Upper lobe of left lung (tissue), 6 donors: ENCODE measurements at regions not wholly inside any gene's neighbourhood (a gene's known extent, or its start where the extent isn't known, plus 50 kb on each side); places are given as distances from the start of the nearest gene placed in this dataset.
A peak's percentile ranks its signal among the peaks of the same experiment; 100 is the strongest.

Source experiments
- ATAC-seq, 2 donors: fragments of 200-7000 bp; cut with Tn5 transposase; one replicate each; pipeline ENCODE4 v1.9.1; 2022; ENCODE audit warnings: mild to moderate bottlenecking in 2 of 2, moderate library complexity in 2 of 2; ENCODE audit not compliant: low FRiP score in 2 of 2
- DNase-seq, 2 donors: peaks; one replicate each; pipeline ENCODE4 v3.0.0-alpha.2; 2019 to 2020
- H3K27ac ChIP-seq, 4 donors: fragments of 200-600 bp; sonication (generic); one replicate each; pipeline ENCODE4 v1.5.1; 2016 to 2019
- H3K27me3 ChIP-seq, 4 donors: fragments of 200-600 bp; sonication (generic); one replicate each; pipeline ENCODE4 v1.5.1; 2017 to 2019
- H3K36me3 ChIP-seq, 4 donors: fragments of 200-600 bp; sonication (generic); one replicate each; pipeline ENCODE4 v1.5.1; 2016 to 2019
- H3K4me1 ChIP-seq, 4 donors: fragments of 200-600 bp; sonication (generic); one replicate each; pipeline ENCODE4 v1.5.1; 2018 to 2019
- H3K4me3 ChIP-seq, 4 donors: fragments of 200-600 bp; sonication (generic); one replicate each; pipeline ENCODE4 v1.5.1; 2017 to 2019; ENCODE audit warnings: mild to moderate bottlenecking in 2 of 4, moderate library complexity in 1 of 4
- H3K9me3 ChIP-seq, 4 donors: fragments of 200-600 bp; sonication (generic); one replicate each; pipeline ENCODE4 v1.5.1; 2018 to 2019
- EP300 ChIP-seq, 4 donors: sonication (generic); formaldehyde crosslinking; IDR thresholded peaks; one replicate each; pipeline ENCODE4 v1.5.1; 2017; ENCODE audit warnings: antibody characterized with exemption in 4 of 4, control low read depth in 2 of 4
- POLR2A ChIP-seq, 4 donors: fragments of 450-650 bp; IDR thresholded peaks; one replicate each; pipeline ENCODE4 v1.5.1; 2016 to 2017; ENCODE audit warnings: antibody characterized with exemption in 4 of 4, mild to moderate bottlenecking in 2 of 4
- POLR2AphosphoS5 ChIP-seq, 2 donors: sonication (generic); formaldehyde crosslinking; IDR thresholded peaks; one replicate each; pipeline ENCODE4 v1.5.1; 2017; ENCODE audit warnings: antibody characterized with exemption in 2 of 2
- WGBS, 2 donors: methylation state at CpG; one replicate each; pipeline ENCODE4 v1.1.5; 2017 to 2018; 5-methylcytosine and 5-hydroxymethylcytosine counted together
- TF ChIP-seq, protein P1 (sequence below), 6 experiments: fragments of 450-650 bp in 4 of 6; fragments of 200-600 bp in 2 of 6; sonication (generic) in 2 of 6; IDR thresholded peaks; one replicate each; pipeline ENCODE4 v1.5.1; 2016 to 2019; ENCODE audit warnings: antibody characterized with exemption in 6 of 6
- donor health status: DM: no; HTN: no; CAD: no; lungs with moderate emphysema.
- donor health status: DM: no; HTN: yes; CAD: no; lungs with severe emphysema.

DNA sequence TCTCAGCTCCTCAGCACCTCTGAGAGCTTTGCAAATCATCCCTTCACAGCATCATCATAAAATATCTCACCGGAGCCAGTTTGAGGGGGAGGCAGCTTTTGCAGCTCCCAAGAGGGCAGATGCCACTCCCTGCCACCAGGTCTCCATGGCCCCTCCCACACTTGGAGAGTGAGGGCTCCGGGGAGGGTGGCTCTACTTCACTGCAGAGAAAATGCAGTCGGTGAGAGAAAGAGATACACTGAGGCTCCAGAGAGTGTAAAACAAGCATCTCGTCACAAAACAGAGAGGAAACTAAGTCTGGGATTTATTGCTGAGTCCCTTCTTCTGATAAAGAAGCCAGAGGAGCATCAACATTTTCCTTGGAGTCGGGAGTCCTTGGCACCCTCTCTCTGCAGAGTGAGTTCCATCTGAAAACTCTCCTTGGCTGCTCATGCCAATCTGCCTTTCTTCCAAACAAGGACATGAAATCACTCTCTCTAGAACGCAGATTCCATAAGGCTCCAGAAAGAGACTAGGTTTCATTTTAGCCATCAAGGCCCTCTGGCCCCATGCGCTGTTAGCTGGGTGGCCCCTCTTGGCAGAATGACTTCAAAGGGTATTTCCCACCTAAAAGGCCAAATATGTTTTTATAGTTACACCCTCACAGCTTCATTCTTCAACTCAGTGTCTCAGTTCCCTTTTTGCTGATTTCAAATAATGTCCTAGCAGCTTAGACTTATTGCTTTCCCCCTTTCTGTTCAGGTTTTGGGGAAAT is 70.6 kb upstream of the F13A1 start:
- Histone ChIP-seq H3K27me3 (no peaks in the 10 kb centered on the region), H3K4me3 (no peak overlapping the region), H3K27ac (no peak overlapping the region), H3K36me3 (no peaks in the 10 kb centered on the region), H3K4me1 (peaks cover 0 to 5% (median 1%) of the 10 kb centered on the region in 4 donors), H3K9me3 (no peaks in the 10 kb centered on the region)
- TF ChIP-seq EP300 (IDR thresholded peaks at IDR 0.05) (no peak), POLR2AphosphoS5 (IDR thresholded peaks at IDR 0.05) (no peak), POLR2A (IDR thresholded peaks at IDR 0.05) (no peak)
- TF ChIP-seq, protein P1, sequence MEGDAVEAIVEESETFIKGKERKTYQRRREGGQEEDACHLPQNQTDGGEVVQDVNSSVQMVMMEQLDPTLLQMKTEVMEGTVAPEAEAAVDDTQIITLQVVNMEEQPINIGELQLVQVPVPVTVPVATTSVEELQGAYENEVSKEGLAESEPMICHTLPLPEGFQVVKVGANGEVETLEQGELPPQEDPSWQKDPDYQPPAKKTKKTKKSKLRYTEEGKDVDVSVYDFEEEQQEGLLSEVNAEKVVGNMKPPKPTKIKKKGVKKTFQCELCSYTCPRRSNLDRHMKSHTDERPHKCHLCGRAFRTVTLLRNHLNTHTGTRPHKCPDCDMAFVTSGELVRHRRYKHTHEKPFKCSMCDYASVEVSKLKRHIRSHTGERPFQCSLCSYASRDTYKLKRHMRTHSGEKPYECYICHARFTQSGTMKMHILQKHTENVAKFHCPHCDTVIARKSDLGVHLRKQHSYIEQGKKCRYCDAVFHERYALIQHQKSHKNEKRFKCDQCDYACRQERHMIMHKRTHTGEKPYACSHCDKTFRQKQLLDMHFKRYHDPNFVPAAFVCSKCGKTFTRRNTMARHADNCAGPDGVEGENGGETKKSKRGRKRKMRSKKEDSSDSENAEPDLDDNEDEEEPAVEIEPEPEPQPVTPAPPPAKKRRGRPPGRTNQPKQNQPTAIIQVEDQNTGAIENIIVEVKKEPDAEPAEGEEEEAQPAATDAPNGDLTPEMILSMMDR (IDR thresholded peaks at IDR 0.05) = no peak
- WGBS, 2 donors = 53 to 62% methylated on average over 7 of the region's 7 CpGs
- ATAC-seq = no peak
- DNase-seq = no peak

DNA sequence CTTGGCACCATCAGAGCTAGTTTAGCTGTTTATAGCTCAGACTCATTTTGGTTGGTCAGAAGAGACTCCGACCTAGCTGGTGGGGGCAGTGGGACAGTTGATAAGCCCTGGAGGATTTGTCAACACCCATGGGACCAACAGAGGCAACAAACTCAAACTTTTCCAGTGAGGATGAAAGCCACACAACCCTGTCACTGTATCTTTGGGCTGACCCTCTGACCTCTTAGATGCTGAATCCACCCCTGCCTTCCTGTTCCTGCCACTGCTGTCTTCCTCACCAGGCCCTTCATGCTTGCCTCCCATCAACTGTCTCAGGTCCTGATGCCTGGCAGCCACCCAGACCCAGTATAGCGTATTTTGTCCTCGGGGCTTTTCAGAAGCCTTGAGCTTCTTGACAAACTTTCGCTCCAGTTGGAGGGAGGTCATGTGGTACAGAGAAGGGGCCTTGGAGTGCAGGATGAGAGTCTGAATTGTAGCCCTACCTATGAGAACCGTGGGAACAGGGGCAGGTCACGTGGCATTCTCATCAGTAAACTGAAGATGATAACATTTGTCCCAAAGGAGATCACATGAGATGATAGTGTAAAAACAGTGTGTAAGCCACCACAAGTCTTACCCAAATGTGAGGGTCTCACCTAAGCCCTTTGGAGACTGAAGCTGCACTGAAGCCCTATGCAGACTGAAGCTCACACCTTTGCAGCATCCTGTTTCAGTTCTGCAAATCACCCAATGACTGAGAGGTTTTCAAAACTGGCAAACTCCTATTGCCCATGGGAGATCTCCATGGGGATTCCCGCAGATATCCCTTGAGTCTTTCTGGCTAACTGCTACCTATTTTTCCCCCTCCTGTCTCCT is 72.0 kb upstream of the F13A1 start:
- 89 to 95% methylated on average over 5 to 7 of the region's 7 CpGs for WGBS, 2 donors
- no peak overlapping the region for H3K4me3 ChIP-seq
- no peak for ATAC-seq
- H3K36me3 ChIP-seq = no peaks in the 10 kb centered on the region
- peaks cover 0 to 5% (median 0%) of the 10 kb centered on the region in 4 donors for H3K4me1 ChIP-seq
- no peaks in the 10 kb centered on the region for H3K9me3 ChIP-seq
- no peaks in the 10 kb centered on the region for H3K27me3 ChIP-seq
- no peak overlapping the region for H3K27ac ChIP-seq
- no peak for DNase-seq
- TF ChIP-seq POLR2A (IDR thresholded peaks at IDR 0.05) = no peak
- TF ChIP-seq POLR2AphosphoS5 (IDR thresholded peaks at IDR 0.05) = no peak
- TF ChIP-seq, protein P1 (IDR thresholded peaks at IDR 0.05) = no peak
- TF ChIP-seq EP300 (IDR thresholded peaks at IDR 0.05) = no peak

DNA sequence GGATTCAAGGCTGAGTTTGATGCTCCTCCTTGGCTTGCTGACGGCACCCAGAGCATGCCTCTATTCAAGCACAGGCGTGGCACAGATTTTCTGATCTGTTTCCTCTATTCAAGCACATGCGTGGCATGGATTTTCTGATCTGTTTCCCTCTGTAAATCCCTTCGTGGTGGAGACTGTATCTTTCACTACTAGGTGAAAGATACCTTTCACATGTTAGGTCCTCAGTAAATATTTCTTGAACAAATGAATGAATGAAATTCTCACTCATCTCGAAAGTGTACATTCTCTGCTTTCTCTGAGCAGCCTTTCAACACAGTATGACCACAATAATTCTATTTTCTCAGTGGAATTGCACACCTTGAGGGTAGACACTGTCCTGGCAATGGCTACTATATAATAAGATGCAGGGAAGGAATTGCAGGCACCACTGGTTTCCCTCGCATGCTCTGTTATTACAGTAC is 72.6 kb upstream of the F13A1 start:
- no peak for ATAC-seq
- no peak overlapping the region for H3K27ac ChIP-seq
- no peaks in the 10 kb centered on the region for H3K27me3 ChIP-seq
- H3K9me3 ChIP-seq = no peaks in the 10 kb centered on the region
- TF ChIP-seq, protein P1 (IDR thresholded peaks at IDR 0.05) = no peak
- no peak for TF ChIP-seq POLR2A (IDR thresholded peaks at IDR 0.05)
- no peak for TF ChIP-seq EP300 (IDR thresholded peaks at IDR 0.05)
- no peak for TF ChIP-seq POLR2AphosphoS5 (IDR thresholded peaks at IDR 0.05)
- no peak for DNase-seq
- H3K4me1 ChIP-seq = peaks cover 0 to 5% (median 0%) of the 10 kb centered on the region in 4 donors
- no peak overlapping the region for H3K4me3 ChIP-seq
- WGBS, 2 donors = 79 to 82% methylated on average over 6 of the region's 6 CpGs
- H3K36me3 ChIP-seq = no peaks in the 10 kb centered on the region

DNA sequence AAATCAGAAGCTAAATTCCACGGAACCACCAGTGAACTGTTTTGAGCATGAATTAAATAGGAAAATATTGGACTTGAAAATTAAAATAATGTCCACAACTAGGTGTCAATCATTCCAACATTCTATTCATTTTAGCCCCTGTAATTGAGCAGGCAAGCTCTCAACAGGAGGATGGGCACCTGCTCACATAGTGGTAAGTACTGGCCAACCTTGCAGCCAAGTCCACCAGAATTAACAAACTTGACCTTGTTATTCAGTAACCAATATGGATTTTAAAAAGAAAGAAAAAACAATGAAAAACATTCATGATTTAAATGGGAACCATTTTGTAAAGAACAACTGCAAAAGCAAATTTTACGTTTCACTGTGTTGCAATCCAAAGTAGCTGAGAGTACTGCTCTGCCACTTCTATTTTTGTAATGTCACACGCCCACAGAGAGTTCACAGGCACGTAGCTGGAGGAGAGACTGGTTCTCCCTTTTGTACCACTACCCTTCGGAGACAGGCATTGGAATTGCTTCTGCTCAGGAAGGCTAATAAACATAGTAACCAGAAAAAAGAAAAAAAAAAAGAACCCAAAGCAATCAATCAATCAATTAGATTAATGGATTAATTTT is 75.2 kb upstream of the F13A1 start:
- no peak overlapping the region for H3K4me3 ChIP-seq
- no peak for TF ChIP-seq EP300 (IDR thresholded peaks at IDR 0.05)
- WGBS, 2 donors = 34 to 51% methylated on average over 5 of the region's 5 CpGs
- peaks cover 0 to 5% (median 0%) of the 10 kb centered on the region in 4 donors for H3K4me1 ChIP-seq
- H3K36me3 ChIP-seq = no peaks in the 10 kb centered on the region
- DNase-seq (peak in 1 of 2 donors; percentile 55), ATAC-seq (peak; percentile 72 to 79)
- no peaks in the 10 kb centered on the region for H3K27me3 ChIP-seq
- H3K9me3 ChIP-seq = no peaks in the 10 kb centered on the region
- no peak overlapping the region for H3K27ac ChIP-seq

DNA sequence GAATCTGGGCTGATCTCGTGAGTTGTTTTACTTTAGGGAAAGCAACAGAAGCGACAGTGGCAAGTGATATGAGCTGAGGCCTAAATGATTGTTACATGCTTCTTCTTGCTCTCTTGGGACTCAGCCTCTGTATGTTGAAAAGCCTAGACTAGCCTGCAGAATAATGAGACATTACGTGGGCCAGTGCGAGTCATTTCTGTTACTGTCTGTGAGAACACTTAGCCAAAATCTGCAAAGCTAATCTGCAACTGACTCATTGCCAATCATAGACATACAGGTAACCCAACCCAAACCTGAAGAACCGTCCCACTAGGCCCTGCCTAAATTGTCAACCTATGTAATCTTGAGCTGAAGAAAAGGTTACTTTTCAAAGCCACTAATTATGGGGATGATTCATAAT is 77.4 kb upstream of the F13A1 start:
- ATAC-seq (no peak), DNase-seq (no peak)
- Histone ChIP-seq H3K4me3 (no peak overlapping the region), H3K4me1 (peaks cover 0 to 5% (median 0%) of the 10 kb centered on the region in 4 donors), H3K36me3 (no peaks in the 10 kb centered on the region), H3K27ac (no peak overlapping the region), H3K9me3 (no peaks in the 10 kb centered on the region), H3K27me3 (no peaks in the 10 kb centered on the region)
- WGBS, 2 donors = 86 to 89% methylated on average over 5 of the region's 5 CpGs
- TF ChIP-seq, protein P1 (IDR thresholded peaks at IDR 0.05) = no peak
- TF ChIP-seq POLR2A (IDR thresholded peaks at IDR 0.05) (no peak), EP300 (IDR thresholded peaks at IDR 0.05) (no peak), POLR2AphosphoS5 (IDR thresholded peaks at IDR 0.05) (no peak)
